OCI-LY1 (cell line): ENCODE measurements at regions not wholly inside any gene's neighbourhood (a gene's known extent, or its start where the extent isn't known, plus 50 kb on each side); places are given as distances from the start of the nearest gene placed in this dataset.

ENCODE experiments used
- H2AFZ ChIP-seq: fragments of 200-600 bp; sonication (generic), shearing (Covaris generic); 2 replicates; pipeline ENCODE4 v1.6.0; 2014; ENCODE audit warnings: antibody characterized with exemption, mild to moderate bottlenecking, low read length
- H3F3A ChIP-seq: fragments of 200-600 bp; sonication (generic), shearing (Covaris generic); 2 replicates; pipeline ENCODE4 v1.6.0; 2014; ENCODE audit warnings: mild to moderate bottlenecking, antibody characterized with exemption, low read length, moderate library complexity; ENCODE audit not compliant: insufficient read depth
- H3K27ac ChIP-seq: fragments of 200-600 bp; sonication (generic); 2 replicates; pipeline ENCODE4 v1.5.1; 2014; ENCODE audit warnings: low read length, mixed run types, mild to moderate bottlenecking, low read depth; ENCODE audit not compliant: poor library complexity, severe bottlenecking
- H3K27me3 ChIP-seq: fragments of 200-600 bp; sonication (generic); 2 replicates; pipeline ENCODE4 v1.6.0; 2014; ENCODE audit warnings: antibody characterized with exemption, mild to moderate bottlenecking, low read length, moderate library complexity; ENCODE audit not compliant: insufficient read depth
- H3K36me3 ChIP-seq: fragments of 200-600 bp; sonication (generic); 2 replicates; pipeline ENCODE4 v1.6.1; 2014; ENCODE audit warnings: mild to moderate bottlenecking, antibody characterized with exemption, low read length, moderate library complexity, mixed read lengths; ENCODE audit not compliant: insufficient read depth
- H3K4me1 ChIP-seq: fragments of 200-600 bp; sonication (generic); 2 replicates; pipeline ENCODE4 v1.5.1; 2014; ENCODE audit warnings: mild to moderate bottlenecking, low read length, moderate library complexity; ENCODE audit not compliant: insufficient read depth, severe bottlenecking
- H3K4me2 ChIP-seq: fragments of 200-600 bp; sonication (generic), shearing (Covaris generic); 2 replicates; pipeline ENCODE4 v1.6.1; 2014; ENCODE audit warnings: low read length
- H3K4me3 ChIP-seq: fragments of 200-600 bp; sonication (generic); 2 replicates; pipeline ENCODE4 v1.5.1; 2014; ENCODE audit warnings: low read length, low read depth, mild to moderate bottlenecking, mixed read lengths; ENCODE audit not compliant: poor library complexity, severe bottlenecking
- H3K79me2 ChIP-seq: fragments of 200-600 bp; shearing (Covaris generic); 2 replicates; pipeline ENCODE4 v1.6.1; 2016; ENCODE audit warnings: mixed run types, low read length, mixed read lengths; ENCODE audit not compliant: insufficient read depth
- H3K9ac ChIP-seq: fragments of 200-600 bp; sonication (generic), shearing (Covaris generic); 2 replicates; pipeline ENCODE4 v1.6.1; 2014; ENCODE audit warnings: mild to moderate bottlenecking, low read length, mixed read lengths
- H3K9me2 ChIP-seq: fragments of 200-600 bp; sonication (generic), shearing (Covaris generic); 2 replicates; pipeline ENCODE4 v1.6.1; 2014; ENCODE audit warnings: low read depth, mild to moderate bottlenecking, low read length, mixed read lengths
- H3K9me3 ChIP-seq: fragments of 200-600 bp; shearing (Covaris generic); 2 replicates; pipeline ENCODE4 v1.6.1; 2014; ENCODE audit warnings: low read length, mixed read lengths
- H4K20me1 ChIP-seq: fragments of 200-600 bp; sonication (generic), shearing (Covaris generic); 2 replicates; pipeline ENCODE4 v1.6.0; 2016; ENCODE audit warnings: mild to moderate bottlenecking, low read length; ENCODE audit not compliant: insufficient read depth
- CTCF ChIP-seq: fragments of 200-600 bp; sonication (generic), shearing (Covaris generic); IDR thresholded peaks from 2 replicates; pipeline ENCODE4 v1.5.1; 2017; ENCODE audit warnings: mild to moderate bottlenecking, antibody characterized with exemption, low read length, moderate library complexity, mixed read lengths
- EZH2 ChIP-seq: fragments of 200-600 bp; sonication (generic), shearing (Covaris generic); IDR thresholded peaks from 2 replicates; pipeline ENCODE4 v1.8.0; 2017; ENCODE audit warnings: borderline replicate concordance, mixed run types, mild to moderate bottlenecking, antibody characterized with exemption, low read length, moderate library complexity, mixed read lengths

GRCh38 chr6:169938262-169938701, 186.9 kb downstream of the ERMARD start:
- Histone ChIP-seq H3K9me2 (no peaks in the 10 kb centered on the region), H3K9ac (no peak overlapping the region), H3F3A (no peaks in the 10 kb centered on the region), H4K20me1 (no peaks in the 10 kb centered on the region), H3K4me2 (no peak overlapping the region), H3K79me2 (no peaks in the 10 kb centered on the region), H3K27me3 (0 out of 2 replicates have a peak, but pooled peaks cover 4% of the 10 kb centered on the region), H3K4me3 (no peak overlapping the region), H3K27ac (no peak overlapping the region), H3K4me1 (no peaks in the 10 kb centered on the region), H3K9me3 (no peaks in the 10 kb centered on the region), H3K36me3 (no peaks in the 10 kb centered on the region), H2AFZ (no peak overlapping the region)
- no peak for TF ChIP-seq EZH2
- no peak for TF ChIP-seq CTCF

GRCh38 chr6:169937389-169938261, 186.2 kb downstream of the ERMARD start:
- 0 out of 2 replicates have a peak, but pooled peaks cover 4% of the 10 kb centered on the region for H3K27me3 ChIP-seq
- H4K20me1 ChIP-seq: no peaks in the 10 kb centered on the region
- no peak overlapping the region for H2AFZ ChIP-seq
- no peak overlapping the region for H3K27ac ChIP-seq
- H3K9ac ChIP-seq: no peak overlapping the region
- H3K9me2 ChIP-seq: no peaks in the 10 kb centered on the region
- no peaks in the 10 kb centered on the region for H3F3A ChIP-seq
- H3K36me3 ChIP-seq: no peaks in the 10 kb centered on the region
- H3K9me3 ChIP-seq: no peaks in the 10 kb centered on the region
- no peak for TF ChIP-seq CTCF
- TF ChIP-seq EZH2: no peak
- H3K4me1 ChIP-seq: no peaks in the 10 kb centered on the region
- H3K4me3 ChIP-seq: no peak overlapping the region
- H3K4me2 ChIP-seq: no peak overlapping the region
- no peaks in the 10 kb centered on the region for H3K79me2 ChIP-seq

GRCh38 chr6:169936355-169936975, 185.0 kb downstream of the ERMARD start:
- H3K9me2 ChIP-seq: no peaks in the 10 kb centered on the region
- H3K27ac ChIP-seq: no peak overlapping the region
- H3K9ac ChIP-seq: no peak overlapping the region
- H3K79me2 ChIP-seq: no peaks in the 10 kb centered on the region
- H3K4me2 ChIP-seq: no peak overlapping the region
- no peaks in the 10 kb centered on the region for H4K20me1 ChIP-seq
- TF ChIP-seq EZH2 (no peak), CTCF (no peak)
- H3K4me3 ChIP-seq: no peak overlapping the region
- no peaks in the 10 kb centered on the region for H3K4me1 ChIP-seq
- H3F3A ChIP-seq: no peaks in the 10 kb centered on the region
- no peak overlapping the region for H2AFZ ChIP-seq
- no peaks in the 10 kb centered on the region for H3K36me3 ChIP-seq
- no peaks in the 10 kb centered on the region for H3K9me3 ChIP-seq
- 0 out of 2 replicates have a peak, but pooled peaks cover 4% of the 10 kb centered on the region for H3K27me3 ChIP-seq
